Globus pallidus (tissue), 1 donor: ENCODE measurements at regions not wholly inside any gene's neighbourhood (a gene's known extent, or its start where the extent isn't known, plus 50 kb on each side); places are given as distances from the start of the nearest gene placed in this dataset.

Experiments used
- DNase-seq: peaks from one replicate; pipeline ENCODE4 v3.0.0-alpha.2; 2015; ENCODE audit warnings: low spot score

GRCh38 chr12:24135158-24135850 lies 185.8 kb upstream of the SOX5 start:
- no peak for DNase-seq

- no peak for DNase-seq
These were observed 184.6 kb upstream of the SOX5 start for GRCh38 chr12:24134092-24134491.

GRCh38 chr12:24133384-24133783 lies 183.9 kb upstream of the SOX5 start:
- DNase-seq, result no peak

GRCh38 chr12:24127919-24128721 lies 178.7 kb upstream of the SOX5 start:
- DNase-seq, result no peak

- DNase-seq, result no peak
These were observed 175.8 kb upstream of the SOX5 start for GRCh38 chr12:24125280-24125679.

GRCh38 chr12:24121911-24122310 lies 172.4 kb upstream of the SOX5 start:
- DNase-seq, result no peak

- no peak for DNase-seq
These were observed 169.2 kb upstream of the SOX5 start for GRCh38 chr12:24118668-24119067.

GRCh38 chr12:24116548-24116947 lies 167.1 kb upstream of the SOX5 start:
- DNase-seq, result no peak

GRCh38 chr12:24113701-24114100 lies 164.2 kb upstream of the SOX5 start:
- DNase-seq, result no peak

- no peak for DNase-seq
These were observed 162.1 kb upstream of the SOX5 start for GRCh38 chr12:24111616-24112015.

GRCh38 chr12:24111086-24111485 lies 161.6 kb upstream of the SOX5 start:
- DNase-seq, result no peak

GRCh38 chr12:24109381-24110039 lies 160.0 kb upstream of the SOX5 start:
- no peak for DNase-seq

- DNase-seq, result no peak
These were observed 153.2 kb upstream of the SOX5 start for GRCh38 chr12:24102676-24103075.

- no peak for DNase-seq
These were observed 150.1 kb upstream of the SOX5 start for GRCh38 chr12:24099576-24099975.

GRCh38 chr12:24095245-24095644 lies 145.8 kb upstream of the SOX5 start:
- DNase-seq, result no peak

- no peak for DNase-seq
These were observed 140.0 kb upstream of the SOX5 start for GRCh38 chr12:24089510-24089890.

- DNase-seq, result no peak
These were observed 139.5 kb upstream of the SOX5 start for GRCh38 chr12:24088751-24089509.

GRCh38 chr12:24087294-24087693 lies 137.8 kb upstream of the SOX5 start:
- no peak for DNase-seq

GRCh38 chr12:24084800-24085199 lies 135.3 kb upstream of the SOX5 start:
- no peak for DNase-seq

- no peak for DNase-seq
These were observed 134.4 kb upstream of the SOX5 start for GRCh38 chr12:24083838-24084237.

GRCh38 chr12:24081606-24082005 lies 132.1 kb upstream of the SOX5 start:
- DNase-seq, result no peak

- DNase-seq, result no peak
These were observed 131.6 kb upstream of the SOX5 start for GRCh38 chr12:24081092-24081529.
